CD4-positive, alpha-beta T cell treated with Interleukin-12 subunit alpha and Interleukin-12 subunit beta, for 1 hour (primary cell): ENCODE measurements at regions not wholly inside any gene's neighbourhood (a gene's known extent, or its start where the extent isn't known, plus 50 kb on each side); places are given as distances from the start of the nearest gene placed in this dataset.
"Not testable (repeated sequence)": the region's sequence is repeated elsewhere in the genome, so short reads cannot be mapped to it uniquely, and the experiment has no call there.

Experiments
- DNase-seq: peaks from one replicate; pipeline ENCODE4 v3.0.0-alpha.2; 2020

GRCh38 chr5:74454263-74455030 lies 186.1 kb downstream of the ENC1 start:
- no peak for DNase-seq

DNA sequence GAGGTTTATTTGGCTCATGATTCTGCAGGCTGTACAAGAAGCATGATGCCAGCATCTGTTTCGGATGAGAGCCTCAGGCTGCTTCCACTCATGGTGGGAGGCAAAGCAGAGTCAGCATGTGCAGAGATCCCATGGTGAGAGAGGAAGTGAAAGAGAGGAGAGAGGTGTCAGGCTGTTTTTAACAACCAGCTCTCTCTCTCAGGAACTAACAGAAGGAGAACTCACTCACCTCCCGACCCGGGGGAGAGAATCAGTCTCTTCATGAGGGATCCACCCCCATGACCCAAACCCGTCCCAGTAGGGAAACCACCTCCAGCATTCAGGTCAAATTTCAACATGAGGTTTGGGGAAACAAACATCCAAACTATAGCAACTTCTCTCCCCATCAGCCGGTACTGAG lies 187.7 kb downstream of the ENC1 start:
- peak; percentile 13 for DNase-seq

- DNase-seq: no peak
Measured at GRCh38 chr5:74450095-74450494, 190.4 kb downstream of the ENC1 start.

- DNase-seq: no peak
Measured at GRCh38 chr5:74446725-74447241, 193.7 kb downstream of the ENC1 start.

GRCh38 chr5:74442466-74442865 lies 198.1 kb downstream of the ENC1 start:
- no peak for DNase-seq

DNA sequence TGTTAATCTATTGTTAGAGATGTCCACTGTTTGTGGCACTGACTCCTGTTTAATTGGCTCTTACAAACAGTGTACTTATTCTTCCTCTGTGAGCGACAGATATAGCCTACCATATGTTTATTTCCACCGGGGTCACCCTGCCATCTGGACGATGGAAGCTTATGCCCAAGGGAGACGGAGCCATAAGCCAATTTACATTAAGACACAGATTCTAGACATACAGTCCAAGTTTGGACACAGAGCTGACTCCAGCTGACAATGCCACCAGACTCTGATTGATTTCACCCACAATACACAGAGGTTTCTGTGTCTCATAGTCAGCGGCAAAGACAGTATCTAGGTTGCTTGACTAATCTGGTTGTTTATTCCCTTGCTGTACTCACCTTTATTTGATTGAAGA lies 198.9 kb downstream of the ENC1 start:
- DNase-seq: no peak

- DNase-seq: no peak
Measured at GRCh38 chr5:74440341-74440740, 200.2 kb downstream of the ENC1 start.

GRCh38 chr5:74437870-74438269 lies 202.7 kb downstream of the ENC1 start:
- DNase-seq: not testable (repeated sequence)

- no peak for DNase-seq
Measured at GRCh38 chr5:74433896-74434829, 206.4 kb downstream of the ENC1 start.

- no peak for DNase-seq
Measured at GRCh38 chr5:74433255-74433895, 207.2 kb downstream of the ENC1 start.

- no peak for DNase-seq
Measured at GRCh38 chr5:74432721-74433120, 207.8 kb downstream of the ENC1 start.

GRCh38 chr5:74432216-74432615 lies 208.3 kb downstream of the ENC1 start:
- DNase-seq: no peak

GRCh38 chr5:74431290-74431669 lies 209.2 kb downstream of the ENC1 start:
- DNase-seq: no peak

GRCh38 chr5:74430631-74431289 lies 209.8 kb downstream of the ENC1 start:
- no peak for DNase-seq

DNA sequence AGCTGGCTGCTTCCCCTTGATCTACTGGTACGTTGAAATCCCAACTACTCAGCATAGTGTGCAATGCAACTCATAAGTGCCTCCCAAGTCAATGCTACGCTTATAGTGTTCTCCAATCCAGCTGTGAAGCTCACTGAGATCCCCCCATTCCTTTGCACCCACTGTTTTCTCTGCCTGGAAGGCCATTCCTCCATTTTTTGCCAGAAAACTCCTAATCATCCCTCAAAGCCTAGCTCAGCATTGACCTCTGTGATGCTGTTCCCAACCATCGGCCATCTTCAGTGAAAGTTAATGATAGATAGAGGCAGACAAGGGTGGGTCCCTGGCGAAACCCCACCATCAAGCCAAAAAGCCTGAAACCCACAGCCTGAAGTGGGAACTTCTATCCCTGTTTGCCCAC lies 211.0 kb downstream of the ENC1 start:
- no peak for DNase-seq

- no peak for DNase-seq
Measured at GRCh38 chr5:74428876-74429275, 211.7 kb downstream of the ENC1 start.

GRCh38 chr5:74428275-74428674 lies 212.3 kb downstream of the ENC1 start:
- DNase-seq: no peak

DNA sequence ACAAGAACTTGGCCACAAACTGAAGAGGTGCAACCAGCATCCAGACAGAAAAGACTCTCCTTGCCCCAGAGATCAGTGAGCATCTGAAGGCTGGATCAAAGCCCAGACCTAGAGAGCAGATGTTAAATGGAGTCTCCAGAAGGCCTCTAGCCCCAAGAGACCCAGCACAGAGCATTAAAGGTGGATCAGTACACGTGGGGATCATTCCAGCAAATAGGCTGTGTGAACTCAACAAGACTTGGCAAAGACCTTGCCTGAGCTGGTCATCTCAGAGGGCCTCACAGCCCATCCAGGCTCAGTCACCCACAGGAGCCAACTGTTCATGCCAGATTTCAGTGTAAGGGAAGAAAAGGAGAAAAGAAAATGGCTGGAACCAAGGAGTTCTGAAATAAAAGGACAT lies 214.0 kb downstream of the ENC1 start:
- DNase-seq: no peak

DNA sequence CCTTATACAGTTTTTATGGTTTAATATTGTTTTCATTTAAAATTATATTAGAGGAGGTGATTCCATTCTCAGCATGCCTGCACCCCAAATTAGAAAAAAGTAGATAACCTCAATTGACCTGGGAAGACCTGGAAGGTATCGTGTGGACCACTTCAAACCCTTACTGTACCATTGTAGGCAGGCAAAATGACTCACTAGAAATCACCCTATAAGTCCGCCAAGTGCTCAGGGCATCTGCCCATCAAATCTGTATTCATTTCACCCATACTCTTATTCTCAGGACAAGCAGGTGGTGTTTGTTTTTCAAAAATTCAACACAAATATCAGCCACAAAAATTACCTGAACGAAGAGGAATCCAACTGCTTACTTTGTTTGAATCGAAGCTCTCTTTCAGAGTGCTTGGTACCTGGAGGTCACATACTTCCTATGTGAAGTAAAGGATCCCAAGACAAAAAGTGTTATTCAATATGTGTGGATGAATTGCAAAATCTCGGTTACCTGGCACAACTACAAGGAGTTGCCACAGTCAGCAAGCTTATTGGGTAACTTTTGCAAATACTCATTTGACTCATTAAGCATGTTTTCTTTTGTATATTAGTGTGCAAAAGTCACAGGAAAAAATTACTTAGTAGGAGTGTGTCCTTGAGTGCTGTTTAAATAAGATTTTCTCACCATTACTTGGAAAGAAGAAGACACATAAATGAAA lies 216.2 kb downstream of the ENC1 start:
- no peak for DNase-seq

GRCh38 chr5:74423383-74423782 lies 217.1 kb downstream of the ENC1 start:
- DNase-seq: no peak

GRCh38 chr5:74422671-74423070 lies 217.9 kb downstream of the ENC1 start:
- DNase-seq: no peak

GRCh38 chr5:74422030-74422429 lies 218.5 kb downstream of the ENC1 start:
- no peak for DNase-seq
